WTC11 (cell line): ENCODE measurements at regions not wholly inside any gene's neighbourhood (a gene's known extent, or its start where the extent isn't known, plus 50 kb on each side); places are given as distances from the start of the nearest gene placed in this dataset.

ENCODE experiments used
- ATAC-seq: fragments of 200-7000 bp; cut with Tn5 transposase; 2 replicates; pipeline ENCODE4 v1.10.0; 2021; ENCODE audit warnings: mild to moderate bottlenecking, moderate library complexity
- CTCF ChIA-PET: fragments of 300-600 bp; sonication (Branson Sonifier 250); formaldehyde crosslinking; loops from one replicate; lab custom pipeline; 2021; ENCODE audit warnings: antibody characterized with exemption; lab: Charles Lee
- POLR2A ChIA-PET: fragments of 350-600 bp; sonication (Branson Sonifier 250); formaldehyde crosslinking; loops from one replicate; lab custom pipeline; 2021; ENCODE audit warnings: antibody characterized with exemption; lab: Charles Lee
- DNase-seq: peaks from one replicate; pipeline ENCODE4 v3.0.0; 2021; ENCODE audit warnings: low spot score
- H3K27ac Mint-ChIP-seq: 2 replicates; pipeline ENCODE4 v1.8.0; 2021; ENCODE audit warnings: mixed read lengths
- H3K27me3 Mint-ChIP-seq: 2 replicates; pipeline ENCODE4 v1.8.0; 2021; ENCODE audit warnings: low read depth, mild to moderate bottlenecking, moderate library complexity, mixed read lengths
- H3K36me3 Mint-ChIP-seq: 2 replicates; pipeline ENCODE4 v1.8.0; 2021; ENCODE audit warnings: mixed read lengths
- H3K4me1 Mint-ChIP-seq: 2 replicates; pipeline ENCODE4 v1.8.0; 2022; ENCODE audit warnings: mixed read lengths
- H3K4me3 Mint-ChIP-seq: 2 replicates; pipeline ENCODE4 v1.8.0; 2021; ENCODE audit warnings: mild to moderate bottlenecking, moderate library complexity, mixed read lengths
- H3K9me3 Mint-ChIP-seq: 2 replicates; pipeline ENCODE4 v1.8.0; 2021; ENCODE audit warnings: mixed read lengths
- EMX1 ChIP-seq: fragments of 250-450 bp; sonication (Bioruptor Pico); IDR thresholded peaks from 2 replicates; pipeline ENCODE4 v1.8.0; 2021; ENCODE audit warnings: mild to moderate bottlenecking
- GABPB1 ChIP-seq: sonication (generic); formaldehyde crosslinking; IDR thresholded peaks from 2 replicates; pipeline ENCODE4 v1.8.1; 2023; ENCODE audit warnings: mild to moderate bottlenecking, missing genetic modification reagents
- HMGA2 ChIP-seq: fragments of 250-450 bp; sonication (Bioruptor Pico); IDR thresholded peaks from 2 replicates; pipeline ENCODE4 v1.4.0; 2021; ENCODE audit warnings: mild to moderate bottlenecking, moderate library complexity
- NFE2L1 ChIP-seq: sonication (generic); formaldehyde crosslinking; IDR thresholded peaks from 2 replicates; pipeline ENCODE4 v1.8.1; 2023; ENCODE audit warnings: missing genetic modification reagents
- NFYB ChIP-seq: sonication (generic); formaldehyde crosslinking; conservative IDR thresholded peaks from 2 replicates; pipeline ENCODE4 v1.8.0; 2022; ENCODE audit warnings: low read depth, missing genetic modification reagents
- OVOL2 ChIP-seq: fragments of 250-450 bp; sonication (Bioruptor Pico); IDR thresholded peaks from 2 replicates; pipeline ENCODE4 v1.9.0; 2021; ENCODE audit warnings: mild to moderate bottlenecking, borderline replicate concordance
- ZNF232 ChIP-seq: sonication (generic); formaldehyde crosslinking; IDR thresholded peaks from 2 replicates; pipeline ENCODE4 v1.8.0; 2022; ENCODE audit warnings: mild to moderate bottlenecking, missing genetic modification reagents
- ZNF416 ChIP-seq: fragments of 250-450 bp; sonication (Bioruptor Pico); IDR thresholded peaks from 2 replicates; pipeline ENCODE4 v1.9.0; 2021; ENCODE audit warnings: mild to moderate bottlenecking, inconsistent platforms
- TF ChIP-seq, protein P1 (sequence below): fragments of 250-450 bp; sonication (Bioruptor Pico); IDR thresholded peaks from 2 replicates; pipeline ENCODE4 v1.9.0; 2021; ENCODE audit warnings: mild to moderate bottlenecking
- TF ChIP-seq, protein P2 (sequence below): sonication (generic); formaldehyde crosslinking; IDR thresholded peaks from 2 replicates; pipeline ENCODE4 v1.8.0; 2022; ENCODE audit warnings: mild to moderate bottlenecking, missing genetic modification reagents
- TF ChIP-seq, protein P3 (sequence below): sonication (generic); formaldehyde crosslinking; IDR thresholded peaks from 2 replicates; pipeline ENCODE4 v1.8.1; 2023; ENCODE audit warnings: mild to moderate bottlenecking, missing genetic modification reagents
- TF ChIP-seq, protein P4 (sequence below): fragments of 250-450 bp; sonication (Bioruptor Pico); IDR thresholded peaks from 2 replicates; pipeline ENCODE4 v1.9.0; 2021; ENCODE audit warnings: moderate library complexity, mild to moderate bottlenecking, inconsistent platforms, borderline replicate concordance

DNA sequence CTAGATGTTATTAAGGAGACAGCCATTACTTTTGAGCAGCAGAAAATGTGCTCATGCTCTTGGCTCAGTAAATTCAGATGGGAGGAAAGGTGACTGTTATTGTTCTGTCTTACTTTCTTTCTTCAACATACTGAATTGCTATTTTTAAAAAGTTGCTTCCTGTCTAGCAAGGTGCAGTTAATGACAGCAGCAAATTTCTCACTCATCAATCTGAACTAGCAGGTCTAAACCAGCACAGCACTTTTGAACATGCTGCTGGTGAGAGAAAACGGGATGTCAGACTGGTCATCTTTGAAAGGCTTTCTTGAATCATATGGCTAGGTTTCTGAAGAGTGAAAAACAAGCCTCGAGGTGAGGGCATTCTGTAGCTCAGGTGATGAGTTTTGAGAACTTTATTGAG, 384.7 kb downstream of the MFSD1 start (continued):
- TF ChIP-seq, protein P1, sequence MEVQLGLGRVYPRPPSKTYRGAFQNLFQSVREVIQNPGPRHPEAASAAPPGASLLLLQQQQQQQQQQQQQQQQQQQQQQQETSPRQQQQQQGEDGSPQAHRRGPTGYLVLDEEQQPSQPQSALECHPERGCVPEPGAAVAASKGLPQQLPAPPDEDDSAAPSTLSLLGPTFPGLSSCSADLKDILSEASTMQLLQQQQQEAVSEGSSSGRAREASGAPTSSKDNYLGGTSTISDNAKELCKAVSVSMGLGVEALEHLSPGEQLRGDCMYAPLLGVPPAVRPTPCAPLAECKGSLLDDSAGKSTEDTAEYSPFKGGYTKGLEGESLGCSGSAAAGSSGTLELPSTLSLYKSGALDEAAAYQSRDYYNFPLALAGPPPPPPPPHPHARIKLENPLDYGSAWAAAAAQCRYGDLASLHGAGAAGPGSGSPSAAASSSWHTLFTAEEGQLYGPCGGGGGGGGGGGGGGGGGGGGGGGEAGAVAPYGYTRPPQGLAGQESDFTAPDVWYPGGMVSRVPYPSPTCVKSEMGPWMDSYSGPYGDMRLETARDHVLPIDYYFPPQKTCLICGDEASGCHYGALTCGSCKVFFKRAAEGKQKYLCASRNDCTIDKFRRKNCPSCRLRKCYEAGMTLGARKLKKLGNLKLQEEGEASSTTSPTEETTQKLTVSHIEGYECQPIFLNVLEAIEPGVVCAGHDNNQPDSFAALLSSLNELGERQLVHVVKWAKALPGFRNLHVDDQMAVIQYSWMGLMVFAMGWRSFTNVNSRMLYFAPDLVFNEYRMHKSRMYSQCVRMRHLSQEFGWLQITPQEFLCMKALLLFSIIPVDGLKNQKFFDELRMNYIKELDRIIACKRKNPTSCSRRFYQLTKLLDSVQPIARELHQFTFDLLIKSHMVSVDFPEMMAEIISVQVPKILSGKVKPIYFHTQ (CRISPR knock-in tag) = no peak
- TF ChIP-seq, protein P2, sequence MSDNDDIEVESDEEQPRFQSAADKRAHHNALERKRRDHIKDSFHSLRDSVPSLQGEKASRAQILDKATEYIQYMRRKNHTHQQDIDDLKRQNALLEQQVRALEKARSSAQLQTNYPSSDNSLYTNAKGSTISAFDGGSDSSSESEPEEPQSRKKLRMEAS (CRISPR knock-in tag) = no peak
- TF ChIP-seq, protein P3, sequence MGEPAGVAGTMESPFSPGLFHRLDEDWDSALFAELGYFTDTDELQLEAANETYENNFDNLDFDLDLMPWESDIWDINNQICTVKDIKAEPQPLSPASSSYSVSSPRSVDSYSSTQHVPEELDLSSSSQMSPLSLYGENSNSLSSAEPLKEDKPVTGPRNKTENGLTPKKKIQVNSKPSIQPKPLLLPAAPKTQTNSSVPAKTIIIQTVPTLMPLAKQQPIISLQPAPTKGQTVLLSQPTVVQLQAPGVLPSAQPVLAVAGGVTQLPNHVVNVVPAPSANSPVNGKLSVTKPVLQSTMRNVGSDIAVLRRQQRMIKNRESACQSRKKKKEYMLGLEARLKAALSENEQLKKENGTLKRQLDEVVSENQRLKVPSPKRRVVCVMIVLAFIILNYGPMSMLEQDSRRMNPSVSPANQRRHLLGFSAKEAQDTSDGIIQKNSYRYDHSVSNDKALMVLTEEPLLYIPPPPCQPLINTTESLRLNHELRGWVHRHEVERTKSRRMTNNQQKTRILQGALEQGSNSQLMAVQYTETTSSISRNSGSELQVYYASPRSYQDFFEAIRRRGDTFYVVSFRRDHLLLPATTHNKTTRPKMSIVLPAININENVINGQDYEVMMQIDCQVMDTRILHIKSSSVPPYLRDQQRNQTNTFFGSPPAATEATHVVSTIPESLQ (CRISPR knock-in tag) = no peak
- TF ChIP-seq NFE2L1 (CRISPR knock-in tag) (no peak), EMX1 (CRISPR knock-in tag) (no peak), HMGA2 (CRISPR knock-in tag) (no peak), ZNF416 (no peak)
- TF ChIP-seq, all 79 proteins: peak for 0

DNA sequence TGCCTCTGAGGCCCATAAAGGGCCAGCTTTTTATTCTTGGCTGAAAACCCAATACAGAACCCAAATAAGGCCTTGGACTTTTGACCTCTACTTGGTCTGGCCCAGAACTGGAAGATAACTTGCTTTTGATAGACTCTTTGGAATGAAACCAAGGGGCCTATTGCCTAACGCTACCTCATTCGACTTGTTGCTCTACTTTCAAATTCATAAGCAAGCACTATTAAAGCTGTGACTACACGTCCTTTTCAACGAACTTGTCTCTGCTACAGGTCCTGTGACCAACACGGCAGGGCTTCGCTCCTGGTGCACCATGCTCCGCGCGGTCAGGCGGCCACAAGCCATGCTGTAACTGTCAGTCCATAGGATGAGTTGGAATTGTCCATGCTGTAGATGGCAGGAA, 385.4 kb downstream of the MFSD1 start:
- H3K4me3 Mint-ChIP-seq = no peak overlapping the region
- peaks cover 6% of the 10 kb centered on the region for H3K9me3 Mint-ChIP-seq
- DNase-seq (no peak), ATAC-seq (no peak)
- ChIA-PET POLR2A (no interaction called here), CTCF (no interaction called here)
- no peak for TF ChIP-seq GABPB1 (CRISPR knock-in tag)
- H3K36me3 Mint-ChIP-seq = no peaks in the 10 kb centered on the region
- no peaks in the 10 kb centered on the region; the same call in 1 of the 2 replicates for H3K27me3 Mint-ChIP-seq
- no peak overlapping the region for H3K27ac Mint-ChIP-seq
- H3K4me1 Mint-ChIP-seq = no peaks in the 10 kb centered on the region

DNA sequence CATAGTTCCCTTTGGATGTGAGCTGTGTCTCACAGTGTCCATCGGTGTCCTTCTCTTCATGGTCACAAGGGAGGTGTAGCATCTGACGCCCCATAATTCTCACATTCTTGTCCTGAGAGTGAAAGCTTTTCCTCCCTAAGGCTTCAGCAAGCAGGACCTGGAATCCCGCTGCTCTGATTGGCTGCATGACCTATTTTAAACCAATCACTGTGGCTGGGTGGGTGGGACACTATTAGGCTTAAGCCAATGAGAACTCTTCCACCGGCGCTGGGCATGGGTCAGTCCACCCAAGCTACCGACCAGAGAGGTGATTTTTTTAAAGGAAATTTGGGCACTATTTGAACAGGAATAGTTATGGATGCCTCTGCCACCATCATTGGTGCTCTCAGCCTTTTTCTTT, 385.9 kb downstream of the MFSD1 start:
- no peak; the same call in 1 of the 2 replicates for ATAC-seq
- POLR2A ChIA-PET = no interaction called here
- Mint-ChIP-seq H3K36me3 (no peaks in the 10 kb centered on the region), H3K9me3 (peaks cover 6% of the 10 kb centered on the region), H3K4me1 (no peaks in the 10 kb centered on the region), H3K27me3 (no peaks in the 10 kb centered on the region; the same call in 1 of the 2 replicates), H3K4me3 (no peak overlapping the region), H3K27ac (no peak overlapping the region)
- DNase-seq = peak; percentile 9
- TF ChIP-seq OVOL2 (CRISPR knock-in tag) (no peak), ZNF232 (CRISPR knock-in tag) (no peak), NFYB (CRISPR knock-in tag) (peak; percentile 55; the same call in 1 of the 2 replicates)
- CTCF ChIA-PET = no interaction called here

DNA sequence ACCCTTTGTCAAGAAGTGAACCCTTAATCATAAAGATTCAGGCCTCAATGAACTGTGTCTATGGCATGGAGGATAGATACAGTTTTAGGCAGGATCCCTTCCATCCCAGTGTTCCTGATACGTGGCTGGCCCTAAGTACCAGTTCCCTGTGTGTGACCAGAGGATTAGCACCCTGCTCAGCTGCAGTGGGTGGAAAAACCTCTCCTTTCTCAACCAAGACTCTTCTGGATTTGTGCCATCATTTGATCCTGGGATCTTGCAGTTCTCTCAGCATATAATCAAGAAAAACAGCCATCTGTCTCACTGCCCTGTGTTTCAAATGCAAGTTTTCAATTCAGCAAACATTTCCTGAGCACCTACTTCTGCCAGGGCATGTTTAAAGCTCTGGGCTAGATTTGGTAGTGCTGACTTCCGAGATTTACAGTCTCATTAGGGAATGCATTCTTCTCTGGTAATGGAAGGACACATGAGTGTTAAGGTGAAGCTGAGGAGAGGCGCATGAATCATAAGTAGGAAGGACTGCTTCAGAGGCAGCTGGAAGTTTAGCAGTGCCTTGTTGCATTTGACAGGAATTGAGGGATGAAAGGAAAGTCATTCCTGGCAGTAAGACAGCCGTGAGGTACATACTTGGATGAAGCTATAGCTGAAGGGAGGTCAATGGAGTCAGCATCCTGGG, 388.3 kb downstream of the MFSD1 start:
- TF ChIP-seq, protein P2 (CRISPR knock-in tag) = no peak
- TF ChIP-seq, protein P4, sequence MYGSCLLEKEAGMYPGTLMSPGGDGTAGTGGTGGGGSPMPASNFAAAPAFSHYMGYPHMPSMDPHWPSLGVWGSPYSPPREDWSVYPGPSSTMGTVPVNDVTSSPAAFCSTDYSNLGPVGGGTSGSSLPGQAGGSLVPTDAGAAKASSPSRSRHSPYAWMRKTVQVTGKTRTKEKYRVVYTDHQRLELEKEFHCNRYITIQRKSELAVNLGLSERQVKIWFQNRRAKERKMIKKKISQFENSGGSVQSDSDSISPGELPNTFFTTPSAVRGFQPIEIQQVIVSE = no peak
- Mint-ChIP-seq H3K27me3 (no peaks in the 10 kb centered on the region; the same call in 1 of the 2 replicates), H3K4me3 (no peak overlapping the region), H3K9me3 (peaks cover 19% of the 10 kb centered on the region), H3K4me1 (no peaks in the 10 kb centered on the region), H3K36me3 (no peaks in the 10 kb centered on the region), H3K27ac (no peak overlapping the region; the same call in 1 of the 2 replicates)
- ChIA-PET CTCF (no interaction called here), POLR2A (no interaction called here)
- DNase-seq (no peak), ATAC-seq (no peak)
